HCT116 (cell line): ENCODE measurements at regions not wholly inside any gene's neighbourhood (a gene's known extent, or its start where the extent isn't known, plus 50 kb on each side); places are given as distances from the start of the nearest gene placed in this dataset.

Experiments
- ATAC-seq: fragments of 200-7000 bp; cut with Tn5 transposase; 2 replicates; pipeline ENCODE4 v1.9.1; 2020; ENCODE audit warnings: mild to moderate bottlenecking, moderate library complexity
- BruUV-seq: library from RNA; stranded (reverse); fragments of 400-500 nt; replicated peaks from 2 replicates; lab custom pipeline; 2021; lab: Mats Ljungman, UMichigan
- CTCF ChIA-PET: fragments of 300-600 bp; sonication (Branson Sonifier 250); formaldehyde crosslinking; loops from one replicate; lab custom pipeline; 2021; ENCODE audit warnings: antibody characterized with exemption; lab: Charles Lee
- POLR2A ChIA-PET: fragments of 300-600, 350-600 bp; sonication (Branson Sonifier 250); formaldehyde crosslinking; loops from one replicate; lab custom pipeline; 2021; ENCODE audit warnings: antibody characterized with exemption; lab: Charles Lee
- RAD21 ChIA-PET, 2 experiments: fragments of 300-600 bp; sonication (Branson Sonifier 250); formaldehyde crosslinking; loops; one replicate each; lab custom pipeline; 2023; ENCODE audit warnings: low total read pairs in 2 of 2; ENCODE audit not compliant: uncharacterized antibody in 2 of 2, unreplicated experiment in 2 of 2, low non-redundant PET in 1 of 2; lab: Charles Lee
- DNase-seq: peaks from one replicate; pipeline ENCODE4 v3.0.0-alpha.2; 2010; ENCODE audit warnings: low read depth, low spot score
- H2AFZ ChIP-seq: fragments of 200-600 bp; shearing (Covaris generic), sonication (generic); 2 replicates; pipeline ENCODE4 v1.6.1; 2017; ENCODE audit warnings: low read depth, mixed run types, mixed read lengths, antibody characterized with exemption, low read length; ENCODE audit not compliant: poor library complexity, severe bottlenecking
- H3K27ac ChIP-seq: 2 replicates; pipeline ENCODE4 v1.5.1; 2012; ENCODE audit warnings: low read depth, low read length
- H3K27me3 ChIP-seq: fragments of 200-600 bp; sonication (generic); 2 replicates; pipeline ENCODE4 v1.6.1; 2016; ENCODE audit warnings: mixed run types, low read length, mixed read lengths; ENCODE audit not compliant: insufficient read depth
- H3K36me3 ChIP-seq, 2 experiments: fragments of 200-500 bp in 1 of 2; fragments of 200-600 bp in 1 of 2; sonication (Bioruptor generic) in 1 of 2; sonication (generic) in 1 of 2; 2 replicates each; pipeline versions ENCODE4 v1.5.1 to v1.6.1; 2014 to 2016; ENCODE audit warnings: low read length in 2 of 2, inconsistent platforms in 1 of 2, mixed read lengths in 1 of 2, mixed run types in 1 of 2; ENCODE audit not compliant: insufficient read depth in 2 of 2, control insufficient read depth in 1 of 2
- H3K4me1 ChIP-seq, 2 experiments: fragments of 200-600 bp in 1 of 2; sonication (generic) in 1 of 2; 2 replicates each; pipeline versions ENCODE4 v1.5.1 to v1.6.1; 2012 to 2017; ENCODE audit warnings: low read length in 2 of 2, inconsistent platforms in 1 of 2, mild to moderate bottlenecking in 1 of 2, mixed read lengths in 1 of 2, mixed run types in 1 of 2, moderate library complexity in 1 of 2; ENCODE audit not compliant: insufficient read depth in 2 of 2, control insufficient read depth in 1 of 2
- H3K4me2 ChIP-seq: fragments of 200-600 bp; sonication (generic); 2 replicates; pipeline ENCODE4 v1.6.1; 2017; ENCODE audit warnings: mixed run types, low read length, mixed read lengths
- H3K4me3 ChIP-seq, 2 experiments: fragments of 200-600 bp in 1 of 2; sonication (generic) in 1 of 2; replicated peaks in 1 of 2; 2 replicates each; pipeline ENCODE4 v1.5.1; 2011 to 2016; ENCODE audit warnings: low read length in 2 of 2, control low read depth in 1 of 2, low read depth in 1 of 2, mild to moderate bottlenecking in 1 of 2, mixed read lengths in 1 of 2, mixed run types in 1 of 2
- H3K79me2 ChIP-seq: fragments of 200-600 bp; sonication (generic); 2 replicates; pipeline ENCODE4 v1.6.1; 2017; ENCODE audit warnings: mild to moderate bottlenecking, mixed run types, low read length, moderate library complexity, mixed read lengths; ENCODE audit not compliant: insufficient read depth
- H3K9ac ChIP-seq: fragments of 200-600 bp; sonication (generic); 2 replicates; pipeline ENCODE4 v1.6.1; 2016; ENCODE audit warnings: low read length, mixed read lengths
- H3K9me2 ChIP-seq: fragments of 200-600 bp; sonication (generic), shearing (Covaris generic); 2 replicates; pipeline ENCODE4 v1.6.1; 2017; ENCODE audit warnings: mixed run types, mild to moderate bottlenecking, moderate library complexity; ENCODE audit not compliant: insufficient read depth
- H3K9me3 ChIP-seq, 2 experiments: fragments of 200-500 bp in 1 of 2; fragments of 200-600 bp in 1 of 2; sonication (Bioruptor generic) in 1 of 2; sonication (generic) in 1 of 2; 2 replicates each; pipeline ENCODE4 v1.6.1; 2014 to 2017; ENCODE audit warnings: low read length in 2 of 2, mixed read lengths in 2 of 2, inconsistent platforms in 1 of 2, low read depth in 1 of 2, mild to moderate bottlenecking in 1 of 2, mixed run types in 1 of 2, moderate library complexity in 1 of 2; ENCODE audit not compliant: control insufficient read depth in 1 of 2, insufficient read depth in 1 of 2
- H4K20me1 ChIP-seq: fragments of 200-600 bp; sonication (generic), shearing (Covaris generic); 2 replicates; pipeline ENCODE4 v1.6.1; 2017; ENCODE audit warnings: mixed run types, mild to moderate bottlenecking, moderate library complexity; ENCODE audit not compliant: insufficient read depth
- ELF1 ChIP-seq: IDR thresholded peaks from 2 replicates; pipeline ENCODE4 v1.6.1; 2012; ENCODE audit warnings: low read depth, borderline replicate concordance
- POLR2AphosphoS5 ChIP-seq: IDR thresholded peaks from 2 replicates; pipeline ENCODE4 v1.6.1; 2011; ENCODE audit warnings: mild to moderate bottlenecking, low read depth, low read length, moderate library complexity
- TCF7L2 ChIP-seq: IDR thresholded peaks from 2 replicates; pipeline ENCODE4 v1.7.0; 2011; ENCODE audit warnings: borderline replicate concordance, inconsistent platforms; ENCODE audit not compliant: insufficient read depth, insufficient read length; ENCODE audit errors: extremely low read depth
- YY1 ChIP-seq: IDR thresholded peaks from 2 replicates; pipeline ENCODE4 v1.6.1; 2011; ENCODE audit warnings: low read length, low read depth, moderate library complexity, mild to moderate bottlenecking; ENCODE audit not compliant: insufficient replicate concordance; ENCODE audit errors: extremely low read depth
- ZFX ChIP-seq: fragments of 450-650 bp; IDR thresholded peaks from 2 replicates; pipeline ENCODE4 v1.6.1; 2017
- intact Hi-C: fragments of 100-400 bp; cut with micrococcal nuclease; formaldehyde crosslinking; loops from 2 replicates; pipeline ENCODE4 v1.10.0; 2022
- TF ChIP-seq, protein P1 (sequence below): IDR thresholded peaks from 2 replicates; pipeline ENCODE4 v1.6.1; 2011; ENCODE audit warnings: mild to moderate bottlenecking, low read length, moderate library complexity; ENCODE audit not compliant: insufficient replicate concordance; ENCODE audit errors: extremely low read depth

- Histone ChIP-seq H3K36me3 (no peaks in the 10 kb centered on the region), H3K4me1 (peaks cover 18 to 35% of the 10 kb centered on the region in 2 experiments), H3K9ac (peak overlapping the region; percentile 19; the same call in 1 of the 2 replicates)
- TF ChIP-seq, protein P1, sequence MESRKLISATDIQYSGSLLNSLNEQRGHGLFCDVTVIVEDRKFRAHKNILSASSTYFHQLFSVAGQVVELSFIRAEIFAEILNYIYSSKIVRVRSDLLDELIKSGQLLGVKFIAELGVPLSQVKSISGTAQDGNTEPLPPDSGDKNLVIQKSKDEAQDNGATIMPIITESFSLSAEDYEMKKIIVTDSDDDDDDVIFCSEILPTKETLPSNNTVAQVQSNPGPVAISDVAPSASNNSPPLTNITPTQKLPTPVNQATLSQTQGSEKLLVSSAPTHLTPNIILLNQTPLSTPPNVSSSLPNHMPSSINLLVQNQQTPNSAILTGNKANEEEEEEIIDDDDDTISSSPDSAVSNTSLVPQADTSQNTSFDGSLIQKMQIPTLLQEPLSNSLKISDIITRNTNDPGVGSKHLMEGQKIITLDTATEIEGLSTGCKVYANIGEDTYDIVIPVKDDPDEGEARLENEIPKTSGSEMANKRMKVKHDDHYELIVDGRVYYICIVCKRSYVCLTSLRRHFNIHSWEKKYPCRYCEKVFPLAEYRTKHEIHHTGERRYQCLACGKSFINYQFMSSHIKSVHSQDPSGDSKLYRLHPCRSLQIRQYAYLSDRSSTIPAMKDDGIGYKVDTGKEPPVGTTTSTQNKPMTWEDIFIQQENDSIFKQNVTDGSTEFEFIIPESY: no peak
- TF ChIP-seq ELF1 (no peak), POLR2AphosphoS5 (peak; percentile 26; the same call in 1 of the 2 replicates), TCF7L2 (peak; percentile 55)
- TF ChIP-seq, all 23 proteins: peak for 2
- Histone ChIP-seq H2AFZ (peak overlapping the region; percentile 14), H3K9me3 (no peaks in the 10 kb centered on the region), H3K4me3 (no peak overlapping the region), H3K79me2 (no peaks in the 10 kb centered on the region), H3K9me2 (no peaks in the 10 kb centered on the region), H3K27me3 (no peaks in the 10 kb centered on the region), H4K20me1 (no peaks in the 10 kb centered on the region), H3K4me2 (peak overlapping the region; percentile 61), H3K27ac (peak overlapping the region; percentile 41)
- DNase-seq (no peak), ATAC-seq (peak; percentile 95)
- ChIA-PET POLR2A (interaction anchor here (1.2 to 3.6 kb wide), 4 partner anchors 9 to 51 kb away, joined by 3 to 21 read pairs (median 3); no protein-coding TSS in a partner anchor), RAD21 (no interaction called here), CTCF (no interaction called here)
- BruUV-seq: no TSS peak
- intact Hi-C loops: no loop called here
Observed at GRCh38 chr17:72370819-72371218, 250.0 kb downstream of the SOX9 start.

DNA sequence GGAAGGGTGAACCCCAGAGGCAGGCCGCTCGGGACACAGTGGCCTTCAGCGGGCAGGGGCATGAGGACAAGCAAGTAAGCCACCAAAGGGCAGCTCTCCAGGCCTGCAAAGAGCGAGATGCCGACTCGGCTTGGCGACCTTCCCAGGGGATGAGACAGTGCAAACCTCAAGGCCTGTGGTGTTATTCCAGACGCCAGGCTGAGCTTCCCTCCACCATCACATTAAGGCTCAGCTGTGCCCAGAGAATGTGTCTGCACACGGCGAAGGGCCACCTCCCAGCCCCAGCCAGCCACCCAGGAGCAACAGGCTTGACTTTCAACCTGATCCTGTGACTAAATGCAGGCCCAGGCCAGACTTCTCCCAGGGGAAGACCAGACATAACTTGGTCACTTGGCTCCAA lies 251.4 kb downstream of the SOX9 start:
- H3K79me2 ChIP-seq: no peaks in the 10 kb centered on the region
- H3K27ac ChIP-seq: no peak overlapping the region
- H3K27me3 ChIP-seq: no peaks in the 10 kb centered on the region
- DNase-seq (no peak), ATAC-seq (no peak)
- peaks cover 18 to 35% of the 10 kb centered on the region in 2 experiments for H3K4me1 ChIP-seq
- no peak overlapping the region for H2AFZ ChIP-seq
- TF ChIP-seq YY1: no peak
- 0 out of 2 replicates have a peak, but pooled peaks have one; percentile 13 for TF ChIP-seq ZFX
- H3K9ac ChIP-seq: no peak overlapping the region
- H3K4me3 ChIP-seq: no peak overlapping the region
- H3K36me3 ChIP-seq: no peaks in the 10 kb centered on the region
- CTCF ChIA-PET: no interaction called here
- no peaks in the 10 kb centered on the region for H3K9me2 ChIP-seq
- intact Hi-C loops: no loop called here
- no peaks in the 10 kb centered on the region for H3K9me3 ChIP-seq
- POLR2A ChIA-PET: interaction anchor here (1.5 to 3.6 kb wide), 2 partner anchors 10 to 20 kb away, joined by 3 to 21 read pairs; no protein-coding TSS in a partner anchor
- H3K4me2 ChIP-seq: no peak overlapping the region
- H4K20me1 ChIP-seq: no peaks in the 10 kb centered on the region
- BruUV-seq: no TSS peak
- RAD21 ChIA-PET: no interaction called here
